Heart right ventricle (tissue), 16 donors: ENCODE measurements at regions not wholly inside any gene's neighbourhood (a gene's known extent, or its start where the extent isn't known, plus 50 kb on each side); places are given as distances from the start of the nearest gene placed in this dataset.

Experiments used
- ATAC-seq, 8 donors: fragments of 200-7000 bp; cut with Tn5 transposase; one replicate each; pipeline ENCODE4 v1.9.1; 2020; ENCODE audit warnings: mild to moderate bottlenecking in 8 of 8, moderate library complexity in 8 of 8, moderate number of reproducible peaks in 1 of 8
- DNase-seq, 2 donors: peaks; one replicate each; pipeline ENCODE4 v3.0.0-alpha.2; 2020
- H3K27ac ChIP-seq, 10 donors: fragments of 200-600 bp; sonication (generic) in 2 of 10; one replicate each; pipeline versions ENCODE4 v1.5.0 to v1.8.0; 2020 to 2022; ENCODE audit warnings: mild to moderate bottlenecking in 3 of 10
- H3K27me3 ChIP-seq, 7 donors: fragments of 200-600 bp; one replicate each; pipeline ENCODE4 v1.8.0; 2021 to 2022; ENCODE audit warnings: mild to moderate bottlenecking in 2 of 7
- H3K36me3 ChIP-seq, 9 donors: fragments of 200-600 bp; sonication (generic) in 1 of 9; one replicate each; pipeline versions ENCODE4 v1.5.0 to v1.8.0; 2020 to 2022; ENCODE audit warnings: mild to moderate bottlenecking in 2 of 9
- H3K4me1 ChIP-seq, 9 donors: fragments of 200-600 bp; sonication (generic) in 1 of 9; one replicate each; pipeline versions ENCODE4 v1.5.0 to v1.8.0; 2020 to 2022; ENCODE audit warnings: mild to moderate bottlenecking in 4 of 9
- H3K4me3 ChIP-seq, 10 donors: fragments of 200-600 bp; sonication (generic) in 2 of 10; one replicate each; pipeline versions ENCODE4 v1.5.0 to v1.8.0; 2020 to 2022; ENCODE audit warnings: mild to moderate bottlenecking in 7 of 10, moderate library complexity in 2 of 10
- H3K9me3 ChIP-seq, 11 donors: fragments of 200-600 bp in 10 of 11; sonication (generic) in 2 of 11; one replicate each; pipeline versions ENCODE4 v1.5.0 to v1.8.0; 2013 to 2022; ENCODE audit warnings: mild to moderate bottlenecking in 2 of 11, control low read depth in 1 of 11, moderate library complexity in 1 of 11
- WGBS, 2 donors: extraction: QIAGEN DNeasy Blood & Tissue Kit; methylation state at CpG; one replicate each; pipeline ENCODE4 v1.1.7; 2013; ENCODE audit warnings: inconsistent platforms in 1 of 2; 5-methylcytosine and 5-hydroxymethylcytosine counted together
- intact Hi-C, 10 donors: fragments of 100-400 bp; cut with DNase I; formaldehyde crosslinking; loops; one replicate each; pipeline versions ENCODE4 v1.11.1 to v1.14.2; 2022
- TF ChIP-seq, protein P1 (sequence below), 9 donors: fragments of 200-600 bp; sonication (generic) in 2 of 9; IDR thresholded peaks; one replicate each; pipeline versions ENCODE4 v1.5.0 to v1.8.0; 2021 to 2022; ENCODE audit warnings: antibody characterized with exemption in 9 of 9, mild to moderate bottlenecking in 5 of 9, moderate library complexity in 1 of 9
- donor health status: Arrhythmogenic right ventricular cardiomyopathy.
- donor health status: ischemic (EF 13 %, LVEDD 7.1; RV severe dilation, severe dysfunction).
- donor health status: healthy with polysubstance abuse.
- donor health status: DM: no; HTN: yes; CAD: no.
- donor health status: DM: no; HTN: no; CAD: no.
- donor health status: ischemic (EF 25% LVEDD 6.9; RV normal size, moderate dysfunction).
- donor health status: ischemic (EF 25% LVEDD 5.7; RV mildly dilated, moderate dysfunction).
- donor health status: healthy.
- donor health status: DM: yes; HTN: yes; CAD: no.
- donor health status: Ischemic cardiomyopathy.
- donor health status: ischemic (EF 35%, LVEDD 5.7; RV mildly dilated, moderate dysfunction).
- donor health status: nonischemic (EF 11% LVEDD 7.7; RV severe dilation, severe dysfunction).
- donor health status: DM: yes; HTN: yes; CAD: no.
- donor health status: PGD.
- donor health status: ischemic (EF 29% LVEDD 5.4; RV normal size, mild dysfunction).
- donor health status: nonischemic (EF 23%, LVEDD 6.1; RV moderate dilation, normal function).

DNA sequence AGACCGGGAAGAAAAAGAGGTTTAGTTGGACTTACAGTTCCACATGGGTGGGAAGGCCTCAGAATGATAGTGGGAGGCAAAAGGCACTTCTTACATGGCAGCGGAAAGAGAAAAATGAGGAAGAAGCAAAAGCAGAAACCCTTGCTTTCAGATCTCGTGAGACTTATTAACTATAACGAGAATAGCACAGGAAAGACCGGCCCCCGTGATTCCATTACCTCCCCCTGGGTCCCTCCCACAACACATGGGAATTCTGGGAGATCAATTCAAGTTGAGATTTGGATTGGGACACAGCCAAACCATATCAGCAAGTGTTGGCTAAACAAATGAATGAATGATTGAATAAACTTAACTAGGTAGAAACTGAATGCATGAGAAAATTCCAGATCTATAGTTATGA, 85.3 kb upstream of the PARP11 start:
- TF ChIP-seq, protein P1, sequence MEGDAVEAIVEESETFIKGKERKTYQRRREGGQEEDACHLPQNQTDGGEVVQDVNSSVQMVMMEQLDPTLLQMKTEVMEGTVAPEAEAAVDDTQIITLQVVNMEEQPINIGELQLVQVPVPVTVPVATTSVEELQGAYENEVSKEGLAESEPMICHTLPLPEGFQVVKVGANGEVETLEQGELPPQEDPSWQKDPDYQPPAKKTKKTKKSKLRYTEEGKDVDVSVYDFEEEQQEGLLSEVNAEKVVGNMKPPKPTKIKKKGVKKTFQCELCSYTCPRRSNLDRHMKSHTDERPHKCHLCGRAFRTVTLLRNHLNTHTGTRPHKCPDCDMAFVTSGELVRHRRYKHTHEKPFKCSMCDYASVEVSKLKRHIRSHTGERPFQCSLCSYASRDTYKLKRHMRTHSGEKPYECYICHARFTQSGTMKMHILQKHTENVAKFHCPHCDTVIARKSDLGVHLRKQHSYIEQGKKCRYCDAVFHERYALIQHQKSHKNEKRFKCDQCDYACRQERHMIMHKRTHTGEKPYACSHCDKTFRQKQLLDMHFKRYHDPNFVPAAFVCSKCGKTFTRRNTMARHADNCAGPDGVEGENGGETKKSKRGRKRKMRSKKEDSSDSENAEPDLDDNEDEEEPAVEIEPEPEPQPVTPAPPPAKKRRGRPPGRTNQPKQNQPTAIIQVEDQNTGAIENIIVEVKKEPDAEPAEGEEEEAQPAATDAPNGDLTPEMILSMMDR (IDR thresholded peaks at IDR 0.05): no peak
- ATAC-seq (no peak), DNase-seq (no peak)
- peaks cover 0 to 14% (median 0%) of the 10 kb centered on the region in 7 donors for H3K27me3 ChIP-seq
- no peaks in the 10 kb centered on the region for H3K36me3 ChIP-seq
- no peaks in the 10 kb centered on the region for H3K4me1 ChIP-seq
- 75 to 89% methylated on average over 6 of the region's 6 CpGs for WGBS, 2 donors
- no peak overlapping the region for H3K4me3 ChIP-seq
- no peak overlapping the region for H3K27ac ChIP-seq
- no peaks in the 10 kb centered on the region for H3K9me3 ChIP-seq
- intact Hi-C loops: no loop called here

DNA sequence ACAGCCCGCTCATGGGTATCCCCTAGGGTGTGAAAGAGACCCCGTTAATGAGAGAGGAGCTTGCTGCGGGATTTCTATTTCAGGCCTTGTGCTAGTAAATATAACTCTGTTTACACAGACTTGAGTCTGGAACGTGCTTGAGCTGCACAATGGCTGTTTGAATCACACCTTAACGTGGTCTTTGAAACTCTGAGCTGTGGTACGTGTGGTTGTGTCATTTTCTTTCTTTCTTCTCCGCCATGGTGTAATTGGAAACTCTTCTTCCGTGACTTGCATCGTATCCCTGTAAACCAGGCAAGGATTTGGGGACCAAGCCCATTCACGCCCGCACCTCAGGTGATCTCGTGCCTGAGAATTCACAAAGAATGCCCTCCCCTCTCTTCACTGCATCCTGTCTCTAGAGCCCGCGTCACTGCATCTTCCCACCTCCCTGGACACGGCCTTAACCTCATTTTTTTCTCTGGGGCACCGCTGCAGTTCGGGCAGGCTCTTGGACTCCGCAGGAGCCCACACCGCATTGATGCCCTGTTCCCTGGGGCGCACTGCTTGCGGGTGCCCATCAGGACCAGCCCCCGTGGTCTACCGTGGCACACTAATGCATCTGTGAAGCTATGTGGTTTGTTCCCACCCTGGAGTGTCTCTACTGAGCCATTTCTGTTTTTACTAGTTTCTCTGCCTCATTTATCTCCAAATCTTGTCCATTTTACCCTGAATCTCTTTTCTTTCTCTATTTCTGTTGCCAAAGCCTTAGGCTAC, 78.4 kb upstream of the PARP11 start:
- Histone ChIP-seq H3K9me3 (no peaks in the 10 kb centered on the region), H3K4me3 (no peak overlapping the region), H3K27ac (no peak overlapping the region), H3K36me3 (no peaks in the 10 kb centered on the region), H3K4me1 (peaks cover 0 to 14% (median 0%) of the 10 kb centered on the region in 9 donors), H3K27me3 (peaks cover 0 to 11% (median 0%) of the 10 kb centered on the region in 7 donors)
- DNase-seq (no peak), ATAC-seq (no peak)
- TF ChIP-seq, protein P1 (IDR thresholded peaks at IDR 0.05): no peak
- intact Hi-C loops: no loop called here
- 86 to 88% methylated on average over 23 of the region's 23 CpGs for WGBS, 2 donors

DNA sequence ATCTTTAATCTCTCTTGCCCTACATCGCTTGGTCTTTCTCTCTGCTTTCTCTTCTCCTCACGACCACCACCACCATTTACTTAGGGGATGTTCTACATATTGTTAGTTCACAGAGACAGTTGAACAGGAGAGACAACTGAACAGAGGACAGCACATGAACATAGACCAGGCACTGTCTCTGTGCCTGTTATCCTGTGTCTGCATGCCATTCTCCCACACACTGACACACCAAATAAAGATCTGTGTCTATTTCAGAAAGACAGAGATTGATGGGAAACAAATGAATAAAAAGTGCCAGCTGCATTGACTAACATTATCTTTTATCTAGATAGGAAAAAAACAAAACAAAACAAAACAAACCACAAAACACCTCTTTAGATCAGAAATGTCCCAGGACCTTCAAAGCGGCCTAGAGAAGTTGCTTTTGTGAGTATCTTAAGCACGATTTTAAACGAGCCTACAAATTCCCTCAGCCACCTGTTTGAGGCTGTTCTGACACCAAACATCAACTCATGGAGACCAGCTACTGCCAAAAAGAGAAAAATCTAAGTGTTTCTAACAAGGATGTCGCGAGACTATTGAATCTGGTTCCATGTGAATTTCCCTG, 77.6 kb upstream of the PARP11 start:
- Histone ChIP-seq H3K4me1 (peaks cover 0 to 14% (median 0%) of the 10 kb centered on the region in 9 donors), H3K4me3 (no peak overlapping the region), H3K27ac (no peak overlapping the region), H3K9me3 (no peaks in the 10 kb centered on the region), H3K36me3 (no peaks in the 10 kb centered on the region), H3K27me3 (peaks cover 0 to 17% (median 0%) of the 10 kb centered on the region in 7 donors)
- TF ChIP-seq, protein P1 (IDR thresholded peaks at IDR 0.05): no peak
- DNase-seq: no peak
- 68 to 71% methylated on average over 7 of the region's 7 CpGs for WGBS, 2 donors
- no peak for ATAC-seq
- intact Hi-C loops: no loop called here

- ATAC-seq: no peak
- 79 to 83% methylated on average over 5 of the region's 5 CpGs for WGBS, 2 donors
- Histone ChIP-seq H3K4me3 (no peak overlapping the region), H3K4me1 (peaks cover 0 to 14% (median 0%) of the 10 kb centered on the region in 9 donors), H3K27ac (peak overlapping the region in 1 of 10 donors; percentile 58), H3K27me3 (peaks cover 0 to 23% (median 5%) of the 10 kb centered on the region in 7 donors), H3K36me3 (no peaks in the 10 kb centered on the region), H3K9me3 (no peaks in the 10 kb centered on the region)
- TF ChIP-seq, protein P1 (IDR thresholded peaks at IDR 0.05): no peak
- intact Hi-C loops: no loop called here
- no peak for DNase-seq
These were observed 74.6 kb upstream of the PARP11 start for GRCh38 chr12:3947781-3948180.
